ENCODE measurements at regions not wholly inside any gene's neighbourhood (a gene's known extent, or its start where the extent isn't known, plus 50 kb on each side); places are given as distances from the start of the nearest gene placed in this dataset.

DNA sequence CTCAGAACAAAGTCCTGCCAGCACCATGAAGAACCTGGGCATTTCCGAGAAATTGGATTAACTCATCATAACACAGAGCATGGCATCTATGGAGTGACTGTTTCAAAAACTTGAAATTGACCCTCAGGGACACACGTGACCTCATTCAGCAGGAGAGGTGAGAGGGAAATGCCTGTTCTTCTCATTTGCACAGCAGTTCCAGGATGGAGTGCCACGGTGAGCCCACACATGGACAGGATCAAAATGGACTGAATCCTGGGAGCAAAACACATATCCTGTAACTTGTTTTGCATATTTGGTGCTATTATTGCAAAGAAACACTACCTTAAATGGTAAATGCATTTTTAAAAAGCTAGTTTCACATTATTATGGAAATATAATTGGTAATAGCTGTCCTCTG lies 256.1 kb upstream of the IRX2 start:
- ATAC-seq (no peak), DNase-seq (ENCODE audit: missing footprints) (no peak)
- intact Hi-C loops (cut with DNase I) = no loop called here

DNA sequence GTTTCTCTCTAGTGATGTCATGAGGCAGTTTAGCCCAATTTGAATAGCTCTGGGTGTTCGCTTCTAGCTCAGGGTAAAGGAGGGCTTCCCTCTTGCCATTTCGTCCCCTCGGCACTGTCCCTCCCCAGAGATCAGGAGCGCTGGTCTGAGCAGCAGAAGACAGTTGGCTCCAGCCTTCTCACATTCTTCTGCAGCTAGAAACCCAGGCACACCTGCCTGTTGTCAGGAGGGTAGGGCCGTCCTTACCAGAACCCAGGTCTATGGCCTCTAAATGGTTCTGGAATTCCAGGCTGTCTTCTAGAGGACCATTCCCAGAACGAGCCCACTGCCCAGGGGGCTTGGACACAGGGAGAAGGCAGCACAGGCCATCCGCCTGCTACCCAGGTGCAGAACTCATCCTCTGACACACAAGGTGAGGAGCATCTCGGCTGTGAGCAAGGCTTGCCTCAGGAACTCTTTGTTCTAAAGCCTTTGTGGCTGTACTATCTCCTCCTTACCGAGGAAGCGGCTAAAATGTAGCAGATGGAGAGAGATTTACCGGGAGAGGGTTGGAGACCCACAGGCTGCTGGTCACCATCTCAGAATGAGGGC lies 255.6 kb upstream of the IRX2 start:
- no peak for DNase-seq (ENCODE audit: missing footprints)
- no peak for ATAC-seq

DNA sequence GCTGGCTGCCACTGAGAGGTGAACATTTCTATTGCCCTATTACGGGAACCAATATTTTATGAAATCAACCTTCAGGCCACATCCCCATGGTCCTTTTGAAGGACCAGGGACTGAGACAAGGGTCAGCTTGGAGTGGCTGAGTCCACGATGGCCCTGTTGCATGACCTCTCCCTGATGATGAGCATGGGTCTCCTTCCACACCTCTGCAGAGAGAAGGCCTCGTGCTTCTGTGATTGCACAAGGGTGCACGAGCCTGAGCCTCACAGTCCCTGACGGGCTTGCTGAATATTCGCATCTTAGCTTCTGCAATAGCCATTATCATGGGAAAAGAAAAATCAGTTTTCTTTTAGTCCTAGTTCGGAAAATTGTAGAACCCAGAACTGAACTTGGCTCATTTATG lies 255.0 kb upstream of the IRX2 start:
- intact Hi-C loops (cut with DNase I) = no loop called here
- no peak for ATAC-seq
- no peak for DNase-seq (ENCODE audit: missing footprints)

More for the DNA sequence above, 255.6 kb upstream of the IRX2 start:
- intact Hi-C loops (cut with DNase I) = no loop called here

DNA sequence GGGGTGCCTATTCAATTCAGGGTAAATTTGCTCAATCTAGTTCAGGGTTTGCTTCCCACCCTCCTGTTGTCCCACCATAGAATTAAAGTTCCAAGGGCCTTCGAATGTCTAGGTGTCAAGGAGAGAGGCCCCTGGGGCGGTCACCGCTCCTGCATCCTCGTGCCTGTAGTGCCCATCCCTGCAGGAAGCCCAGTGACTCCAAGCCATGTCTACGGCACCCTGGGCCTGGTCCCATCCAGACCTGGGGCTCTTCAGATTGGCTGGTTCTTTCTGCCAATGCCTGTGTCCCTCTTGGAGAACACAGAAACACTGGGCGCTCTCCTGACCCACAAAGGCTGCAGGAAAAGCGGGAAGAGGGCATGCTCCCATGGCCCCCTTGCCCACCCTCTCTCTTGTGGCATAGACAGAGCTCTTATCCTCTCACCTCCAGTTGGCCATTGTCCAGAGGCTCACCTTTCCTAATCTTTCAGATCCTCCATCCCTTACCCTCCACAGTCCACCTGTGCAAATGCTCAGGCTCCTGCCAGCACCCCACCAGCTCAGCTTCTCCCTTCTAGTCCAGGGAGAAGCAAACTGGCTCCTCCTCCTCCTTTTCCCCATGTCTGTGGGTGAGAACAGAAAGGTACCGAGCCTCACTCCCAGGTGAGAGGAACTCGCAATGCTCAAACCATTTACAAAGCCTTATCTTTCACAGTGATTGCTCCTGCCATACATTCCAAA lies 253.0 kb upstream of the IRX2 start:
- DNase-seq (ENCODE audit: missing footprints) = no peak
- intact Hi-C loops (cut with DNase I) = no loop called here
- no peak for ATAC-seq

DNA sequence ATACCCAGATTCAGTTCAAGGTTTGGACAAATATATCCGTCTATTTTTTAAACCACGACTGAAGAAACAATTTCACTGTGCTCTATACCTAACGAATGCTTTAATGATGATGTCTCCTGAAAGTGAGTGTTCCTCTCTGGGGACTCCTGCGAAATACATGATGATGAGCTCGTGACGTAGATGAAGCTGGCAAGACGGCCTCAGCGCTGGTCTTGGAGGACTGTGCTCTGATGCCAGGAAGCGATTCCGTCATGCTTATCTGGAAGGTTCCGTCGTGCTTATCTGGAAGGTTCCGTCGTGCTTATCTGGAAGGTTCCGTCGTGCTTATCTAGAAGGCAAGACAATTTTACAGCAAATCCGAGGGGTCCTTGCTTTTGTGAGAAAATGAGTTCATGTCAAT lies 250.8 kb upstream of the IRX2 start:
- DNase-seq (ENCODE audit: missing footprints) (no peak), ATAC-seq (no peak)
- intact Hi-C loops (cut with DNase I) = no loop called here

DNA sequence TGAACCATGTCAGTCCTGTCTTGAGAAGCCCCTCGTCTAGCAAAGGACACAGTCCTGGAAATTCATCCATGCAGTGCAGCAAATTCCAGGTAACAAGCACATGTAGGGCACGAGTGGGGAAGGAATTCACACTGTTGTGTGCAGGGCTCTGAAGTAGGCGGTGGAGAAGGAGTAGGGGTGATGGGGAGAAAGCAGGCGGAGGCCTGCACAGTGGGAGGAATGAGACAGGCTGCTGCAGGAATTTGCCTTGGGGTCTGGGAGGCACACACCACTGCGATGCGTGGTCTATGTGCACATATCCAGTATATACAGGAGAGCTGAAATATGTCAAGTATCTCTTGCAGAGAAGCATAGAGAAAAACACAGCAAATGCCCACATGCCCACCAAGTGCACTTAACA lies 249.2 kb upstream of the IRX2 start:
- no peak for ATAC-seq
- no peak for DNase-seq (ENCODE audit: missing footprints)
- intact Hi-C loops (cut with DNase I) = no loop called here

DNA sequence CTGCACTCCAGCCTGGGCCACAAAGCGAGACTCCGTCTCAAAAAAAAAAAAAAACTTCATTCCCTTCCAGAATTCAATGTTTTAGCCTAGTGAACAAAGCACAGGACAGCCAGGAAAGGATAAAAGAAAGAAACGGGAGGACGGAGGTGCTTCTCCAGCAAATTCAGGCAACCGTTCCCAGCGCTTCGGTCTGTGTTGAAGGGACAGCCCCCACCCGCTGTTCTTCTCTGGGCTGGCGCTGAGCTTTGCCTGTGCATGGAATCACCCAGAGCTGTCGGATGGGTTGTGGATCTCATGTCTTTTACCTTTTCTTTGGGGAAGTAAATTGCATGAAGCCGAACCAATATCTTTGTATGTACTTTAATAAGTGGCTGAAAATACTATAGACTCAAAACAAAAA lies 248.4 kb upstream of the IRX2 start:
- intact Hi-C loops (cut with DNase I) = no loop called here
- DNase-seq (ENCODE audit: missing footprints) (no peak), ATAC-seq (no peak)

DNA sequence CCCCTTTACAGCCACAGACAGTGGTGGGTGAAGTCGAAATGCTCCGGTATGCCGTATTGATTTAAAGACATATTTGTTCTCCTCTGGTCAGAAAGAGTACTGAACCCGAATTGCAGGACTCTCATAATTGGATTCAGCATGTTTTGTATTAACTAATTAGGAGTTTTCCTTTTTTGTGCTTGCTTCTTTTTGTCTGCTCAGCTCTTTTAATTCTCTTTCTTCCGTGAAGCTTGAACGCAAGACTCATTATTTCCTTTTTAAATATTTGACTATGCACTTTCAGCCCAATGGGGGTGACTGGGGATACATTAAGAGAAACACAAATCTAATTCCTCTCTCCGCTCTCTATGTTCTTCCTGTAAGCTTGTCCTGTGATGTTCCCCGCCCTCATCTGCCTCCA lies 246.6 kb upstream of the IRX2 start:
- DNase-seq (ENCODE audit: missing footprints) (no peak), ATAC-seq (no peak)
- intact Hi-C loops (cut with DNase I) = no loop called here

DNA sequence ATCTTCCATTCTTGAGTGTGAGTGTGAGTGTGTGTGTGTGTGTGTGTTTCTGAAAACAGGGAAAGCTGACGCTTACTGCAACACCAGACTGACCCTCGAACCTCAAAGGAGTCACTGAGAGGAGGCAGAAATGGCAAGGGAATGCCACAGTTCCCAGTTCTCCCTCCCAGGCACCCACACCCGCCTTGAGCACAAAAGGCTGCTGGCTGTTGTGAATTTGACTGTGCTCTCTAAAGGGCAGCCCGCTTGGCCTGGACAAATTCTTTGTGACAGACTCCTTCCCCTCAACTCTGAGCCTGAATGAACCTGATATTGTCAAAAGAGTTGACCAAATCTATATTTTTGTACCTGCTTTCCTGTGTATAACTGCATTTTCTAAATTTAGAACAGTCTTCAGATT lies 245.7 kb upstream of the IRX2 start:
- no peak for ATAC-seq
- intact Hi-C loops (cut with DNase I) = no loop called here
- no peak for DNase-seq (ENCODE audit: missing footprints)

DNA sequence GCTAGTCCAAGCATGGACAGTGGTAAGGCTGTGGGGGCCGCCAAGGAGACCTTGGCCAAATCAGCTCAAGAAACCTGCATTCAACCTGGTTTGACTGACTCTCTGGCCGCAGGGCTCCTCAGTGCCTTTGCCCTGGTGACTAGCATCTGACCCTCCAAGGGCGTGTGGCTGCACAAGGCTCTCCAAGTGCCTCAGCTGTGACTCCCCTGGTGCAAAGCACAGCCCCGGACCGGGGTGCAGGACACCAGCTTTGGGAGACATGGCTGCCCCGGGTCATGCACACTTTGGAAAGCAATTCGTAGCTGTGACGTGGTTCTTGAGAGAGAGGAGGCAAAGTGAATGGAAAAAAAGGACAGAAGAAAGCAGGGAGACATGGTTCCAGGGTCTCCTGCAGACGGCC lies 245.2 kb upstream of the IRX2 start:
- intact Hi-C loops (cut with DNase I) = no loop called here
- DNase-seq (ENCODE audit: missing footprints) (no peak), ATAC-seq (no peak)

DNA sequence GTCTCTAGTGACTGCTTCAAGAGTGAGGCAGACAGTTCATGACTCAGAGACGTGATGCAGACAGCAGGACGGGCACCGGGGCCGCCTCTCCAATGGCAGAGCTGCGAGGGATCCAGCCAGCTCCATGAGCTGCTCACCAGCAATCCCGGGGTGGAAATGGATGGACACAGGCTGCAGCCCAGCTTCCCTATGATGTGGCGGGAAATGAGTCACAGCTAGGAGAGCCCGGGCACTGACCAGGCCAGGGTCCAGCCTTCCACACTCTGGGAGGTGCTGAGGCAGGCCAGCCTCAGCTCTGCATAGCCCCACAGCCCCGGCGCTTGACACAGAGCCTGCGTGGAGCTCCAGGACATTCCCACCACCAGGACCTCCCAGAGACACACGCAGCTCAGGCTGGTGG lies 244.8 kb upstream of the IRX2 start:
- no peak for DNase-seq (ENCODE audit: missing footprints)
- ATAC-seq = no peak
- intact Hi-C loops (cut with DNase I) = no loop called here

DNA sequence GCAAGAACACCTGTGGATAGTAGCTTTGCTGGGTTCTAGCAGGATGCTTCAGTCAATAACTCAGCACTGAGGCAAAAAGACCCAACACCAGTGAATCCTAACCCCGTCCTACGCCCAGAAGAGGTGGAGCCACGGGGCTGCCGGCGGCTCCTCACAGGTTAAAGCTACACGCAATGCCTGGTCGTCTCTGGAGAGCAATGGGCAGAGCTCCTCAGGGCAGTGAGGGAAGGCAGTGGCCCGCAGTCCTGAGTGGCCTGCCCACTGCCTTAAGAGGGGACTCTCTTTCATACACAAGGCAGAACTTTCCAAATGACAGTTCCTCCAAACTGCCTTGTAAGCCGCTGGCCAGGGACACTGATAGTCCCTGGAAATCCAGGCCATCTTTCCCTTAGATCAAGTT lies 244.2 kb upstream of the IRX2 start:
- DNase-seq (ENCODE audit: missing footprints) (no peak), ATAC-seq (no peak)
- intact Hi-C loops (cut with DNase I) = no loop called here

DNA sequence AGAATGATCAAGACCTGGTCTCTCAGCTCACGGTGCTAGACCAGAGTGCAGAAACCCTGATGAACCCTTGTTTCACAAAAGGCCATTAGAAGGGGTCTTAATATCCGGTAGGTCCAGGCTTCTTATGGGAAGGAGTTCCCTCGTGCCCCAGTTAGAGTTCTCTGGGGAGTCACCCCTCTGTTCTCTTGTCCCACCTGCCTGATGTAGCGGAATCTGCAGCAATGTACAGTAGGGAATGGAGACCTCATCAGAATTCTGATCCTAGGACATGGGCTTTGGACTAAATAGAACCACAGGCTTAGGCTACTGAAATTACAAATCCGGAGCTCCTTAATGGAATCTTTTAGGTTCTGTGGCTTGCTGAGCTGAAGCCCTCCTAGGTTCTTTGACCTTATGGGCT lies 243.6 kb upstream of the IRX2 start:
- DNase-seq (ENCODE audit: missing footprints) = no peak
- no peak for ATAC-seq
- intact Hi-C loops (cut with DNase I) = no loop called here

DNA sequence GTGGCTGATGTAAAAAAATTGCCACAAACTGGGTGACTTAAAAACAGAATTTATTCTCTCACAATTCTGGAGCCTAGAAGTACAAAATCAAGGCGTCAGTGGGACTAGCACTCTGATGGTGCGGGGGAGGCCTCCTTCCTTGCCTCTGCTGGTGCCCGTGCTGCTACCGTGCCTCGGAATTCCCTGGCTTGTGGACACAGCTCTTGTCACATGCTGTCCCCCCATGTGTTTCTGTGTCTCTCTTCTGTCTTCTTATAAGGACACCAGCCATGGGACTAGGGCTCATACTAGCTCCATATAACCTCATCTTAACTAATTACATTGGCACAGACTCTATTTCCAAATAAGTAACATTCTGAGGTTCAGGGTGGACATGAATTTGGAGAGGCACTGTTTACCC lies 242.3 kb upstream of the IRX2 start:
- ATAC-seq (no peak), DNase-seq (ENCODE audit: missing footprints) (no peak)
- intact Hi-C loops (cut with DNase I) = no loop called here

DNA sequence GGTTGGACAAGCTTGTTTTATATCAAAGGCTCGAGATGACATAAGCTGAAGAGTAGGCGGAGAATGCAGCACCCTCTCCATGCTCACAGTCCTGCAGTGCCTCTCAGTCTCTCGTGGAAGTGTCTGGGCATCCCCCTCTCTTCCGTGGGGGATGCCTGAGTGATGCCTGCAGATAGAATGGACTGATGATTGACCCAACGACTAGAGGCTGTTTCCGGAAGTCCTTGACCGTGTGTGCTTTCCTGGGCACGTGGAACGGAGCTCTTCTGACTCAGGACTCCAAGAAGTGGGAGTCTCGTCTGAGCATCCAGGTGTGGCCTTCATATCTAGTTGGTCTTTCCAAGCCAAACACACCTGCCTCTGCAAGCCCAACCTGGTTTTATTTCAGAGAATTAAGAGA lies 241.8 kb upstream of the IRX2 start:
- no peak for DNase-seq (ENCODE audit: missing footprints)
- intact Hi-C loops (cut with DNase I) = no loop called here
- ATAC-seq = no peak

DNA sequence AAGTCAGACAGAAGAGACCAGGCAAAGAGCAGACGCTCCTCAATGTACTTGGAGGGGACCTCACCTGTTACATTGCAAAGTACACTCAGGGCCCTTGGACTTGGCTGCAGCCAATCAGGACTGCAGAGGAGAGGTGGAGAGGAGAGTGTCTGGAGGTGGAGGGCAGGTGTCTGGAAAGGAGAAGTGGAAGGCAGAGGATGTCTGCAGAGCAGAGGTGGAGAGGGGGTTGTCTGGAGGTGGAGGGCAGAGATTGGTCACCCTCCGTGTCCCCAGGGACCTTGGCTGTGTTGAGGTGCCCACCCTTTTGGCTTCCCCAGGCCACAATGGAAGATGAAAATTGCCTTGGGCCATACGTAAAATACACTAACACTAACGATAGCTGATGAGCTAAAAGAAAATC lies 241.3 kb upstream of the IRX2 start:
- intact Hi-C loops (cut with DNase I) = no loop called here
- DNase-seq (ENCODE audit: missing footprints) (no peak), ATAC-seq (no peak)

DNA sequence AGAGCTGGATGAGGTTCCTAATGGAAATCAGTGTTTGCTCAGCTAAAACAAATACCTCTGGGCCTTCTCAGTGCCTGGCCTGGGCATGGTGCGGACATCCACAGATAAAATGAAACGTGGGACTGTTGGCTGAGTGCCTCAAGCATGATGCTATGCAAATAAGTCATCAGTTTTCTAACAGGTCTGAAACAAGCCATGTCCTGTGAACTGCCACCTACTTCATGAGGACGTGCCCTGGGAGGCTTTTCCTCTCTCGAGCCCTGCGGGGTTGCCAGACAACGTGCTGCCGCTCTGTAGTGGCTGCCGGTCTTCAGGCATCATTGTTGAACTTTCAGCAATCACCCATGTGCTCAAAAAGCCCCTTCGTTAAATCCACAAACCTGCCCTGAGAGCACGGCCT lies 240.4 kb upstream of the IRX2 start:
- DNase-seq (ENCODE audit: missing footprints) (no peak), ATAC-seq (no peak)
- intact Hi-C loops (cut with DNase I) = no loop called here

DNA sequence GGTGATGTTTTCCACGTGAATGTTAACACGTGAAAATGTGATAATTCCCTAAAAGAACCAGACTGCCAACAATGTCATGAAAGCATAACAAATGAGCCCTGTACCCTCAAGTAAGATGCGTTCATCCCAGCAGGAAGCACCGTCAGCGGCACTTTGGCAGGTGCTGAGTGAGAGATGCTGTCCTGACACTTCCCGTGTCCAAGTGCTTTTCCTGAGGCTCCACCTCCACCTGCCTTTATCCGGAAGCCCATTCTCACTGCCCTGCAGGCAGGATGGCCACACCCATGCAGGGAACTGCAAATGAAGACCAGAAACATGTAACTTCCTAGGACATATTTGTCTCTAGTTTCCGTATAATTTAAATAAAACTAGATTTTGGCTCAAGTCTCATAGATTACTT lies 238.0 kb upstream of the IRX2 start:
- ATAC-seq (no peak), DNase-seq (ENCODE audit: missing footprints) (no peak)
- intact Hi-C loops (cut with DNase I) = no loop called here

DNA sequence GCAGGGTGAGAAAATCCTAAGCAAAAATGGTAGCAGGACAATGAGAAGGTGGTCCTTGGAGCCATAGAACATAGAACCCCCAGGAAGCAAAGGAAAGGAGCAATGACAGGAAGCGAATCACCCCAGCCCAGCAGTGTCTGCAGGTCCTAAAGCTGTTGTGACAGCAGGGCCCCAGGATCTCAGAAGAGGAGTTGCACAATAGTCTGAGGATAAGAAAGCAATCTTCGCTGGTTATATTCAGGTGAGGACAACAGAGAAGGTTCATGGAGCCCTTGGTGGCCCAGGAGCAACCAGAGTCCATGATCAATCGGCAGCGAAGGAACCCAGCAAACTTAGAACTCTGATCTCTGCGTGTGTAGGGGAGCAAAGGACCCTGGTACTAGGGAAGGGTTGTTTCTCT lies 234.8 kb upstream of the IRX2 start:
- ATAC-seq (no peak), DNase-seq (ENCODE audit: missing footprints) (no peak)
- intact Hi-C loops (cut with DNase I) = no loop called here

DNA sequence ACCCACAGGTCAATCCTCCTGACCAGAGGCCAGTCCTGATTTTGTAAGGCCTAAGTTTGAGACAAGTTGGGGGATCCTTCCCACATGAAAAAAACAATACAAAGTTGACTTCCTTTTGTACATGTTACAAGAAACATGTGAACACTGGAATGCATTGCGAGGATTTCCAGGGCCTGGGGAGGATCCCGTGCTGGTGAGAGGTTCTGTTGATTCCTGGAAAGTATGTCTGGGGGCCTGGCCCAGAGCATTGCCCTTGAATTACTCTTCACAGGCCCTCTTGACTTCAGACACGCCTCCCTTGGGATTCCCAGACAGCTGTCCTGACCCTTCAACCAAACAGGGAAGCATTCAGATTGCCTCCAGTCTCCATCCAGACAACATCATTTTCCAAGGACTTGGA lies 234.2 kb upstream of the IRX2 start:
- DNase-seq (ENCODE audit: missing footprints) (no peak), ATAC-seq (no peak)
- intact Hi-C loops (cut with DNase I) = no loop called here

DNA sequence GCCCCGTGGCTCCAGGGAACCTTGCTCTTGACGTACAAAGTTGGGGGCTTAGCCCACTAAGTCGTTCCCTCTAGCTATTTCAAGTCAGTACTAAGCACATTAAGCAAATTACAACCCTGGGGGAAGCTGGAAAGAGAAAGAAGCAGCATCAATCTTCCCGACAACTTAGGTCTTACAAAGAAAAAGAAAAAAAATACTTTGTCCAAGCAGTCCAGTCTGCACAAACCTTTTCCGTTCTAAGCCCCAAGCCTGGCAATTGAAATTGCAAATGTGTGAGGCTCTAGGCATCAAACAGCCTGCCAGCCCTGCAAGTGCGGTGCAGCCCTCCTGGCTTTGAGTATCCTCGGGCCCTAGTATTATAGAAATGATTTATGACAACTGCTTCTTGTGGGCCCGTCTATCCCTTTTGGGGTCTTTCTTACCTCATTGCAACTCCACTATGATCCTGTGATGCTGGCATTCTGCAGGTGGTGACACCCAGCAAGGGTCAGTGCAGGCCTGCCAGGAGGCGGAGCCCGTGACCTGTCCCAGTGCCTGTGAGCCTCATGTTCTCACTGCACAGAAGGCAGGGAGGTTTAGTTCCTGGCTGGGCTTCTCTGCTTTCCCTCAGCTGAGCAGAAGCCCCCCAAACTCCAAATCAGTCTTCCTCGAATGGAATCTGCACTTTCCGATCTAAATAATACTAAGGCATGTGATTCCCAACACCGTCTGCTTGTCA lies 232.3 kb upstream of the IRX2 start:
- DNase-seq (ENCODE audit: missing footprints) (no peak), ATAC-seq (no peak)
- intact Hi-C loops (cut with DNase I) = no loop called here
